SU-DHL-6 (cell line): ENCODE measurements at regions not wholly inside any gene's neighbourhood (a gene's known extent, or its start where the extent isn't known, plus 50 kb on each side); places are given as distances from the start of the nearest gene placed in this dataset.

Source experiments
- H2AFZ ChIP-seq: fragments of 200-600 bp; sonication (generic); 2 replicates; pipeline ENCODE4 v1.6.1; 2014; ENCODE audit warnings: low read depth, mild to moderate bottlenecking, moderate library complexity, mixed read lengths, antibody characterized with exemption, low read length; ENCODE audit not compliant: severe bottlenecking
- H3F3A ChIP-seq: fragments of 200-600 bp; shearing (Covaris generic); 2 replicates; pipeline ENCODE4 v1.6.0; 2016; ENCODE audit warnings: antibody characterized with exemption, mild to moderate bottlenecking; ENCODE audit not compliant: insufficient read depth
- H3K27ac ChIP-seq: fragments of 200-600 bp; sonication (generic); 2 replicates; pipeline ENCODE4 v1.5.1; 2016; ENCODE audit warnings: low read depth, mild to moderate bottlenecking, low read length, moderate library complexity, mixed read lengths
- H3K27me3 ChIP-seq: fragments of 200-600 bp; sonication (generic), shearing (Covaris generic); 2 replicates; pipeline ENCODE4 v1.6.0; 2014; ENCODE audit warnings: mild to moderate bottlenecking, low read length
- H3K36me3 ChIP-seq: fragments of 200-600 bp; sonication (generic); 2 replicates; pipeline ENCODE4 v1.6.1; 2014; ENCODE audit warnings: mild to moderate bottlenecking, low read length, mixed read lengths
- H3K4me2 ChIP-seq: fragments of 300-600, 200-600 bp; shearing (Covaris generic), sonication (generic); 2 replicates; pipeline ENCODE4 v1.6.0; 2014; ENCODE audit warnings: low read length, low read depth, mild to moderate bottlenecking; ENCODE audit not compliant: poor library complexity, severe bottlenecking
- H3K4me3 ChIP-seq: fragments of 200-600 bp; sonication (generic); 2 replicates; pipeline ENCODE4 v1.5.1; 2014; ENCODE audit warnings: antibody characterized with exemption, low read length, mild to moderate bottlenecking, mixed read lengths; ENCODE audit not compliant: insufficient read depth, poor library complexity, severe bottlenecking
- H3K79me2 ChIP-seq: fragments of 200-600 bp; sonication (generic); 2 replicates; pipeline ENCODE4 v1.6.1; 2014; ENCODE audit warnings: mild to moderate bottlenecking, low read length, moderate library complexity; ENCODE audit not compliant: insufficient read depth
- H3K9ac ChIP-seq: fragments of 200-600 bp; sonication (generic); 2 replicates; pipeline ENCODE4 v1.7.0; 2014; ENCODE audit warnings: mild to moderate bottlenecking, low read length
- H3K9me2 ChIP-seq: fragments of 200-600 bp; sonication (generic); replicated peaks from 2 replicates; pipeline ENCODE4 v1.6.1; 2014; ENCODE audit warnings: low read length; ENCODE audit not compliant: insufficient read depth
- H3K9me3 ChIP-seq: fragments of 200-600 bp; sonication (generic); 2 replicates; pipeline ENCODE4 v1.6.1; 2014; ENCODE audit warnings: low read length, mixed read lengths; ENCODE audit not compliant: insufficient read depth
- H4K20me1 ChIP-seq: fragments of 200-600 bp; sonication (generic); 2 replicates; pipeline ENCODE4 v1.6.1; 2014; ENCODE audit warnings: low read depth, mild to moderate bottlenecking, antibody characterized with exemption, low read length, moderate library complexity, mixed read lengths
- EZH2phosphoT487 ChIP-seq: fragments of 200-600 bp; sonication (generic), shearing (Covaris generic); conservative IDR thresholded peaks from 2 replicates; pipeline ENCODE4 v1.6.1; 2018; ENCODE audit warnings: mild to moderate bottlenecking, antibody characterized with exemption, low read length, moderate library complexity, mixed read lengths
- TF ChIP-seq, protein P1 (sequence below): fragments of 200-600 bp; sonication (generic); IDR thresholded peaks from one replicate; pipeline ENCODE4 v1.5.1; 2017; ENCODE audit warnings: antibody characterized with exemption, mild to moderate bottlenecking, low read length, moderate library complexity; ENCODE audit not compliant: insufficient read depth, poor library complexity, severe bottlenecking

DNA sequence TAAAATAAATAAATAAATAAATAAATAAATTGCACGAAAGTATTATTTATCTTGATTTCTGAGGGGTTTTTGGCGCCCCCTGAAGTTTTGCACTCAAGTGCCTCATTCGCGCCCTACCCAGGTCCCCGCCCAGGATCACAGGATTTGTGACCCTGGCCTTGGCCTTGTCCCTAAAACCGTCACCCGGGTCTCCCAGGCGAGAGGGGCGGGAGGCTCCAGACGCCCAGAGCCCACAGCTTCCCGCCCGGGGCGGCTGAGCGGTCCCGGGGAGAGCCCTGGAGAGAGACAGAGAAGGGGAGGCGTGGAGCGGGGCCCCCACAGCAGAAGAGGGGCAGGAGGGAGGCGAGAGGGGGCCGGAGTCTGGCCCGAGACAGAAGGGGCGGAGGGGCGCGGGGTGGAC lies 91.8 kb upstream of the CASZ1 start:
- Histone ChIP-seq H3K79me2 (no peaks in the 10 kb centered on the region), H2AFZ (no peak overlapping the region), H3K9ac (no peak overlapping the region), H4K20me1 (no peaks in the 10 kb centered on the region), H3K4me2 (no peak overlapping the region), H3K9me3 (no peaks in the 10 kb centered on the region), H3K36me3 (no peaks in the 10 kb centered on the region), H3K4me3 (no peak overlapping the region), H3F3A (no peaks in the 10 kb centered on the region), H3K27me3 (no peaks in the 10 kb centered on the region), H3K27ac (no peak overlapping the region), H3K9me2 (no peaks in the 10 kb centered on the region)
- TF ChIP-seq EZH2phosphoT487 = no peak
- TF ChIP-seq, protein P1, sequence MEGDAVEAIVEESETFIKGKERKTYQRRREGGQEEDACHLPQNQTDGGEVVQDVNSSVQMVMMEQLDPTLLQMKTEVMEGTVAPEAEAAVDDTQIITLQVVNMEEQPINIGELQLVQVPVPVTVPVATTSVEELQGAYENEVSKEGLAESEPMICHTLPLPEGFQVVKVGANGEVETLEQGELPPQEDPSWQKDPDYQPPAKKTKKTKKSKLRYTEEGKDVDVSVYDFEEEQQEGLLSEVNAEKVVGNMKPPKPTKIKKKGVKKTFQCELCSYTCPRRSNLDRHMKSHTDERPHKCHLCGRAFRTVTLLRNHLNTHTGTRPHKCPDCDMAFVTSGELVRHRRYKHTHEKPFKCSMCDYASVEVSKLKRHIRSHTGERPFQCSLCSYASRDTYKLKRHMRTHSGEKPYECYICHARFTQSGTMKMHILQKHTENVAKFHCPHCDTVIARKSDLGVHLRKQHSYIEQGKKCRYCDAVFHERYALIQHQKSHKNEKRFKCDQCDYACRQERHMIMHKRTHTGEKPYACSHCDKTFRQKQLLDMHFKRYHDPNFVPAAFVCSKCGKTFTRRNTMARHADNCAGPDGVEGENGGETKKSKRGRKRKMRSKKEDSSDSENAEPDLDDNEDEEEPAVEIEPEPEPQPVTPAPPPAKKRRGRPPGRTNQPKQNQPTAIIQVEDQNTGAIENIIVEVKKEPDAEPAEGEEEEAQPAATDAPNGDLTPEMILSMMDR = no peak

DNA sequence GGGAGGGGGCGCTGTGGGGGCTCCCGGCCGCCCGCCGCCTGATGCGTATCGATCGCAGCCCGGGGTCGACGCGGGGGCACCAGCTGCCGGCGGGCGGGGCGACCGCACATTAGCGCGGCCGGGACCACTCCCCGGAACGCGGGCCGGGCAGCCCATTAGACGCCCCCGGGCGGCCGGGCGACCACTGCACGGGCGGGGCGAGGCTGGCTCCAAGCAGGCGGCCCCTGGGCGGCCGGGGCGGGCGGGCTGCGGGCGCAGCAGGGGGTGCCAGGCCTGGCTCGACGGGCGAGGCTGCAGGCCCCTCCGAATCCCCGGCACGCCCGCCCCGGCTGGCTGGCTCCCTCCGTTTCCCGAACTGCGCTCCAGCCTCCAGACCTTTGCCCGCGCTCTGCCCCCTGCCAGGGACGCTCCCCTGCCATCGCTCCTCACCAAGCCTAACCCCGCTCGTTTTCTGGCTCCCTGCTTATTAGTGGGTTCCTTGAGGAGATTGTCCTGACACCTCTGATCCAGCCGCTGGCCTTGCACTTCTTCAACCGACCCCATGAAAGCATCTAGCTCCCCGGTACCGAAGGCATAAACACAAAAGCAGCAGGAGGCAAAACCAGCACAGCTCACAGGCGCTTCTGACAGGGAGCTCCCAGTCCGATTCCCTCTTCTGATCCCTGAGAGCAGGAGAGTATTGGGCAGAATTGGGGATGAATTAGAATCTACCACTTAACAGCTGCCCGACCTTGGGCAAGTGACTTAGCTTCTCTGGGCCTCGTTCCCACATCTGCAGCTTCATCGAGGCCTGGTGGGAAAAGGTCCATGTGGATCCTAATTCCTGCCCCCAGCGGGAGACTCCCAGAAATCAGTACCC lies 92.6 kb upstream of the CASZ1 start:
- Histone ChIP-seq H3F3A (no peaks in the 10 kb centered on the region), H3K36me3 (no peaks in the 10 kb centered on the region), H3K9me3 (no peaks in the 10 kb centered on the region), H3K9ac (no peak overlapping the region), H2AFZ (no peak overlapping the region), H3K4me2 (no peak overlapping the region), H3K27me3 (no peaks in the 10 kb centered on the region), H3K27ac (no peak overlapping the region), H4K20me1 (no peaks in the 10 kb centered on the region), H3K79me2 (no peaks in the 10 kb centered on the region), H3K9me2 (no peaks in the 10 kb centered on the region), H3K4me3 (no peak overlapping the region)
- TF ChIP-seq, protein P1 = no peak
- no peak for TF ChIP-seq EZH2phosphoT487

DNA sequence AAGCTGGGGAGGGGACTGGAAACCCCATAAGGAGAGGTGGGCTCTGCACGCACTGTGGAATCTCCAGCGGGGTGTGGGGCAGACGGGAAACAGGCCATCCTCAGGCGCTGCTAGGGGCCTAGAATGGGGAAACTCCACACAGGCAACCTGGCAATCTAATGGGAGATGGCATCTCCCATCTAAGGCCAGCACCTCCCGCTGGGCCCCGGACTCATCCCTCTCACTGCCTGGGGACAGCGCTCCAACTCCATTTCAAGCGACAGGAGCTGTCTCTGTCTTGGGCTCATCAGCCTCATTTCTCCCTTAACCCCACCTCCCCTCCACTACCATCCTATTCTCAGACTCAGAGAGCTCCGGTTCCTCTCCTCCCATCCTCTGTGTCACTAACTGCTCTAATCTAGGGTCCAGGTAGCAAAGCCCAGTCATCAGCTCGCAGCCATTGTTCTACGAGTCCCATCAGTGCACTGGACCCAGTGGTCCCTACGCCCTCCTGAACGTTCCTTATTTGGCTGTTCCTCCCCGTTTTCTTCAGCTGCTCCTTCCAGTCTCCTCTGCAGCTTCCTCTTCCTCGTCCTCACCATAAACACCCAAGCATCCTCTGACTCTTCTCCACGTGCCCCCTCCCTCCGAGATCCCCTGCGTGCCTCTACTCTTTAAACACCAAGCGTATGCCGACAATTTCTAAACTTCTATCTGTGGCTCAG lies 93.4 kb upstream of the CASZ1 start:
- no peaks in the 10 kb centered on the region for H4K20me1 ChIP-seq
- H3F3A ChIP-seq = no peaks in the 10 kb centered on the region
- no peak overlapping the region for H3K27ac ChIP-seq
- no peaks in the 10 kb centered on the region for H3K27me3 ChIP-seq
- no peak overlapping the region for H3K9ac ChIP-seq
- H3K9me2 ChIP-seq = no peaks in the 10 kb centered on the region
- H2AFZ ChIP-seq = no peak overlapping the region
- H3K4me2 ChIP-seq = no peak overlapping the region
- TF ChIP-seq EZH2phosphoT487 = no peak
- TF ChIP-seq, protein P1 = no peak
- H3K4me3 ChIP-seq = no peak overlapping the region
- H3K36me3 ChIP-seq = no peaks in the 10 kb centered on the region
- H3K9me3 ChIP-seq = no peaks in the 10 kb centered on the region
- no peaks in the 10 kb centered on the region for H3K79me2 ChIP-seq
